GM10266 (cell line): ENCODE measurements at regions not wholly inside any gene's neighbourhood (a gene's known extent, or its start where the extent isn't known, plus 50 kb on each side); places are given as distances from the start of the nearest gene placed in this dataset.
"Not testable (repeated sequence)": the region's sequence is repeated elsewhere in the genome, so short reads cannot be mapped to it uniquely, and the experiment has no call there.

Experiments
- DNase-seq: peaks from one replicate; pipeline ENCODE4 v3.0.0; 2012; ENCODE audit errors: extremely low spot score
- TF ChIP-seq, protein P1 (sequence below): IDR thresholded peaks from 2 replicates; pipeline ENCODE4 v1.5.1; 2012; ENCODE audit warnings: mild to moderate bottlenecking, low read depth; ENCODE audit not compliant: control insufficient read depth, insufficient read depth; ENCODE audit errors: missing control alignments

GRCh38 chr7:42543953-42544352 lies 306.9 kb upstream of the GLI3 start:
- no peak for DNase-seq
- TF ChIP-seq, protein P1, sequence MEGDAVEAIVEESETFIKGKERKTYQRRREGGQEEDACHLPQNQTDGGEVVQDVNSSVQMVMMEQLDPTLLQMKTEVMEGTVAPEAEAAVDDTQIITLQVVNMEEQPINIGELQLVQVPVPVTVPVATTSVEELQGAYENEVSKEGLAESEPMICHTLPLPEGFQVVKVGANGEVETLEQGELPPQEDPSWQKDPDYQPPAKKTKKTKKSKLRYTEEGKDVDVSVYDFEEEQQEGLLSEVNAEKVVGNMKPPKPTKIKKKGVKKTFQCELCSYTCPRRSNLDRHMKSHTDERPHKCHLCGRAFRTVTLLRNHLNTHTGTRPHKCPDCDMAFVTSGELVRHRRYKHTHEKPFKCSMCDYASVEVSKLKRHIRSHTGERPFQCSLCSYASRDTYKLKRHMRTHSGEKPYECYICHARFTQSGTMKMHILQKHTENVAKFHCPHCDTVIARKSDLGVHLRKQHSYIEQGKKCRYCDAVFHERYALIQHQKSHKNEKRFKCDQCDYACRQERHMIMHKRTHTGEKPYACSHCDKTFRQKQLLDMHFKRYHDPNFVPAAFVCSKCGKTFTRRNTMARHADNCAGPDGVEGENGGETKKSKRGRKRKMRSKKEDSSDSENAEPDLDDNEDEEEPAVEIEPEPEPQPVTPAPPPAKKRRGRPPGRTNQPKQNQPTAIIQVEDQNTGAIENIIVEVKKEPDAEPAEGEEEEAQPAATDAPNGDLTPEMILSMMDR, result no peak

DNA sequence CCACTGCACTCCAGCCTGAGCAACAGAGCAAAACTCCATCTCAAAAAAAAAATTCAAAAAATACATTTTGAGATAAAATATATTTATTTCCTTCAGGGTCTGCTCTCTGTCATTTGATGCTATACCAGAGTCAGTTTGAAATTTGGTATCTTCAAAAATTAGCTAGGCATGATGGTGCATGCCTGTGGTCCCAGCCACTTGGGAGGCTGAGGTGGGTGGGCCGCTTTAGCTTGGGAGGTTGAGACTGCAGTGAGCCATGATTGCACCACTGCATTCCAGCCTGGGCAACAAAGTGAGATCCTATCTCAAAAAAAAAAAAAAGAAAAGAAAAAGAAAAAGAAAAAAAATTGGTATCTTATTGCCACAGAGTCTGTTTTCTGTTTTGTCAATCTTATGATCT lies 305.4 kb upstream of the GLI3 start:
- DNase-seq, result not testable (repeated sequence)

- DNase-seq, result no peak
- TF ChIP-seq, protein P1, result no peak
Observed at GRCh38 chr7:42534441-42534840, 297.4 kb upstream of the GLI3 start.

- no peak for DNase-seq
Observed at GRCh38 chr7:42527004-42527403, 290.0 kb upstream of the GLI3 start.

GRCh38 chr7:42522227-42522991 lies 285.4 kb upstream of the GLI3 start:
- TF ChIP-seq, protein P1, result no peak
- no peak for DNase-seq

More at GRCh38 chr7:42527004-42527403, 290.0 kb upstream of the GLI3 start:
- TF ChIP-seq, protein P1, result no peak

- TF ChIP-seq, protein P1, result no peak
- DNase-seq, result no peak
Observed at GRCh38 chr7:42511027-42511426, 274.0 kb upstream of the GLI3 start.

GRCh38 chr7:42506097-42506496 lies 269.1 kb upstream of the GLI3 start:
- no peak for DNase-seq
- TF ChIP-seq, protein P1, result no peak
